Coronary artery (tissue), 2 donors: ENCODE measurements at regions not wholly inside any gene's neighbourhood (a gene's known extent, or its start where the extent isn't known, plus 50 kb on each side); places are given as distances from the start of the nearest gene placed in this dataset.

Experiments
- DNase-seq: peaks from one replicate; pipeline ENCODE4 v3.0.0-alpha.2; 2017; ENCODE audit warnings: low spot score
- H3K27ac ChIP-seq, 2 donors: fragments of 200-600 bp; sonication (generic); one replicate each; pipeline ENCODE4 v1.5.1; 2016 to 2019
- H3K4me3 ChIP-seq: fragments of 200-600 bp; sonication (generic); 2 replicates; pipeline ENCODE4 v1.5.1; 2016; ENCODE audit warnings: mild to moderate bottlenecking, moderate library complexity
- TF ChIP-seq, protein P1 (sequence below): fragments of 200-600 bp; sonication (generic); IDR thresholded peaks from one replicate; pipeline ENCODE4 v1.5.1; 2019; ENCODE audit warnings: antibody characterized with exemption

DNA sequence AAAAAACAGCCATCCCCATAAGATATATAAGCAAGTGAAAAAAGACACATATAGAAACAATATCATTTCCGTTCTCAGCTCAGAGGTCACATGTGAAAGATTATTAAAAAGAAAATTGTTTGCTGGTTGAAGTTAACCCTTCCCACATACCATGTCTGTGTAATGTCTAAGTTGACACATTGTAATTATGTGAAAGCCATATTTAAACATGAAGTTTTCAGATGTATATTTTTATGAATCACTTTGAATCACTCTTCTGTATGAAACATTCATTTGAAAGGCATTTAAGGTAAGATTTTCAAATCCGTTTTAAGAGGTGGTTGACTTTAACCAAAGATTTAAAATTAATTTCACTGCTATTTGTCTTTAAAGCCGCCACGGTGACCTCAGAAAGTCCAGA lies 441.9 kb downstream of the RND3 start:
- Histone ChIP-seq H3K27ac (no peak overlapping the region), H3K4me3 (no peak overlapping the region)
- no peak for DNase-seq
- TF ChIP-seq, protein P1, sequence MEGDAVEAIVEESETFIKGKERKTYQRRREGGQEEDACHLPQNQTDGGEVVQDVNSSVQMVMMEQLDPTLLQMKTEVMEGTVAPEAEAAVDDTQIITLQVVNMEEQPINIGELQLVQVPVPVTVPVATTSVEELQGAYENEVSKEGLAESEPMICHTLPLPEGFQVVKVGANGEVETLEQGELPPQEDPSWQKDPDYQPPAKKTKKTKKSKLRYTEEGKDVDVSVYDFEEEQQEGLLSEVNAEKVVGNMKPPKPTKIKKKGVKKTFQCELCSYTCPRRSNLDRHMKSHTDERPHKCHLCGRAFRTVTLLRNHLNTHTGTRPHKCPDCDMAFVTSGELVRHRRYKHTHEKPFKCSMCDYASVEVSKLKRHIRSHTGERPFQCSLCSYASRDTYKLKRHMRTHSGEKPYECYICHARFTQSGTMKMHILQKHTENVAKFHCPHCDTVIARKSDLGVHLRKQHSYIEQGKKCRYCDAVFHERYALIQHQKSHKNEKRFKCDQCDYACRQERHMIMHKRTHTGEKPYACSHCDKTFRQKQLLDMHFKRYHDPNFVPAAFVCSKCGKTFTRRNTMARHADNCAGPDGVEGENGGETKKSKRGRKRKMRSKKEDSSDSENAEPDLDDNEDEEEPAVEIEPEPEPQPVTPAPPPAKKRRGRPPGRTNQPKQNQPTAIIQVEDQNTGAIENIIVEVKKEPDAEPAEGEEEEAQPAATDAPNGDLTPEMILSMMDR, result no peak

DNA sequence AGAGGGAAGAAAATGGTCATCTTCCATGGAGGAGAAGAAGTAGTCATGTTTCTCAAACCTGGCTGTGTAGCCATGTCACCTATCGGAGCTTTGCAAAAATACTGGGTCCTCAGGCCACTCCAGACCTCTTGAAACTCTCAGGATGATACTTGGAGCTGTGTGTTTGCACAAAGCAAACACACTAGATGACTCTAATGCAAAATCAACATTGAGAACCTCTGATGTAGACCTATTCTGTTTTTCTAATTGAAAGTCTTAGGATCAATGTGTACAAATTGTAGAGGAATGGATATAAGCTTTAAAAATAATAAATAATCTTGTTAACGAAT lies 444.3 kb downstream of the RND3 start:
- TF ChIP-seq, protein P1, result no peak
- no peak overlapping the region for H3K27ac ChIP-seq
- no peak overlapping the region for H3K4me3 ChIP-seq
- DNase-seq, result no peak

DNA sequence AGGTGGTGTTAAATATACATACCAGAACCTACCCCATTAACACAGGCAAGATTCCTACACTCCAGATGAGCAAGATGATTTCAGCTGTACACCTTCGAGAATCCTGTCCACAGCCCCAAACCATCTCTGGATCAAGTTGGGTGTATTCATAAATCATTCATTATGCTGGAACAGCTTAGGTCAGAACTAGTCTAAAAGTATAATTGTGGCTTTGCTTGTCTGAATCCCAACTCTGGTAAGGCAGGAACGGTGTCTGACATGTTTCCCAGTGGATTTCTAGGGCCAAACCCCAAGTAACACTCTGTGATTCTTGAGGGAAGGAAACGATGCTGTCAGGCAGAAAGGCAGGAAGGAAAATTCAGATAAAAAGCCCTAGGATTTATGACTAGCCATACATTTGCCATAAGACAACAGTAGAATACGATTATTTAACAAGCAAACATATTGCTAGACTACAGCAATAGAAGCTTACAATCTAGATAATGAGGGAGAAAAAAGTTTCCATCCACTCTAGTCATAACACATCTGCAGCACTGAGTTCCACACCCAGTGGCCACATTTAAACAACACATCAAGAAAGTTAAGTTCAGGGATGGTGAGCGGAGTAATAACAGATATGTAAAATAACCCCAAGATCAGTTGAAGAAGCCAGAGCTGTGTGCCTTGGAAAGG lies 444.8 kb downstream of the RND3 start:
- TF ChIP-seq, protein P1, result no peak
- no peak overlapping the region for H3K27ac ChIP-seq
- DNase-seq, result no peak

DNA sequence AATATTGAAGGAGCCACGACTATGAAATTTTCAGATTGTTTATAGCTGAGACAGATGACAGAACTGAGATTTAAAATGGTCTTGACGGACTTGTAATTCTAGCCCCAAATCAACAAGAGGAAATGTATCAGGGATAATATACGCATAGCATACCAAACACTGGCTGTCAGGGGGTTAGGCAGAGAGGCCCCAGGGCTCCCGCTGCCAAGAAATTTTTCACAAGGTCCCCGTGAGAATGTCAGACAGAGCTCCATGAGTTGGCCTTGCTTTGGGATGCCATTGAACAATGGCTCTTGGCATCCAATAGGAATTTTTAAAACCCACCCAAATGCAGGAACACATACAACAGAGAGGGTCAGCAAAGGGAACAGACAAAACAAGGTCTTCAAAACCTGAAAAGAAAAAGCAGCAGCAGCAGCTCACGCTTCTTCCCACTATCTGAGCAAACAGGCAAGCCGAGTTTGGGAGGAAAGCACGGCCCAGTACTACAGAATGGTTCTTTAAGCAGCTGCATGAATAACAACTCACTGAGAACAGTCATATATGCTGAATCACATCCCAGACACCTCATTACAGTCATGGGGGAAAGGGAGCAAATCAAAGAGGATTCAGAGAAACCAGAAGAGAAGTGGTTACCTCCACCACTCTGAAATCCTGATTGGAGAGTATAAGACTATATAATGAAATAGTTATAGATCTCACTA lies 445.6 kb downstream of the RND3 start:
- TF ChIP-seq, protein P1, result no peak
- DNase-seq, result no peak

More for the DNA sequence above, 444.8 kb downstream of the RND3 start:
- no peak overlapping the region for H3K4me3 ChIP-seq

DNA sequence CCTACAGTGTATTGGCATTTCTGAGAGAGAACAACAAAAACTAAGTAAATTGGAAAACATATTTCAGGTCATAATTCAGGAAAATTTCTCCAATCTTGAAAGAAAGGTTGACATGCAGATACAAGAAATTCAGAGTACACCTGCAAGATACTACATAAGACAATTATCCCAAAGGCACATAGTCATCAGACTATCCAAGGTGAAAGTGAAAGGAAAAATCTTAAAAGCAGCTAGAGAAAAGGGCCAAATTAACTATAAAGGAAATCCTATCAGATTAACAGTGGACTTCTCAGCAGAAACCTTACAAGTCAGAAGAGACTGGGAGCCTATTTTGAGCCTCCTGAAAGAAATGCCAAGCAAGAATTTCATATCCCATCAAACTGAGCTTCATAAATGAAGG lies 449.0 kb upstream of the MMADHC start:
- Histone ChIP-seq H3K27ac (no peak overlapping the region), H3K4me3 (no peak overlapping the region)
- TF ChIP-seq, protein P1, result no peak
- no peak for DNase-seq

More for the DNA sequence above, 445.6 kb downstream of the RND3 start:
- Histone ChIP-seq H3K27ac (no peak overlapping the region), H3K4me3 (no peak overlapping the region)

DNA sequence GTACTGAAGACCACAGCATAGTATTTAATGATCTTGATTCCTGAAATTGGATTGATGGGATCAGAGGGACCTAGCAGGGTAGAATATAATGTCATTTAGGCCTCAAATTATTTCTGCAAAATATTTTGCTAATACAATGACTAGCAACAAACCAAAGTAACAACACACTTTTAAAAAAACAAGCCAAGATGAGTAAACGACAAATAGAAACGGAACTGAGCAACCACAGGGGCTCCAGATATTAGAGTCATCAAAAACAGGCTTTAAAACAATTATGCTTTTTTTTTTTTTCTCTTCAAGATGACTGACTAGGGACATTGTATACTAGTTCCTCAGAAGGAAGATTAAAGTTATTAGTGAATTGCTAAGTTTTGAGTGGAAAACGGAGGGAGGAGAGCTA lies 447.1 kb upstream of the MMADHC start:
- no peak overlapping the region for H3K27ac ChIP-seq
- DNase-seq, result no peak
- TF ChIP-seq, protein P1, result no peak
- no peak overlapping the region for H3K4me3 ChIP-seq
